Endothelial cell of umbilical vein (primary cell): ENCODE measurements at regions not wholly inside any gene's neighbourhood (a gene's known extent, or its start where the extent isn't known, plus 50 kb on each side); places are given as distances from the start of the nearest gene placed in this dataset.

Experiments used
- POLR2AphosphoS5 ChIP-seq: IDR thresholded peaks from 2 replicates; pipeline ENCODE4 v1.6.1; 2012; ENCODE audit warnings: low read depth, mild to moderate bottlenecking, control low read depth, low read length, moderate library complexity; ENCODE audit not compliant: insufficient read depth
- TF ChIP-seq, protein P1 (sequence below), 2 donors: IDR thresholded peaks; 1 replicate in 1 of 2; 2 replicates in 1 of 2; pipeline ENCODE4 v1.5.1; 2011; ENCODE audit warnings: low read length in 2 of 2, mild to moderate bottlenecking in 2 of 2, moderate library complexity in 2 of 2, control low read depth in 1 of 2, inconsistent platforms in 1 of 2, low read depth in 1 of 2; ENCODE audit not compliant: insufficient read depth in 1 of 2; ENCODE audit errors: extremely low read depth in 1 of 2

DNA sequence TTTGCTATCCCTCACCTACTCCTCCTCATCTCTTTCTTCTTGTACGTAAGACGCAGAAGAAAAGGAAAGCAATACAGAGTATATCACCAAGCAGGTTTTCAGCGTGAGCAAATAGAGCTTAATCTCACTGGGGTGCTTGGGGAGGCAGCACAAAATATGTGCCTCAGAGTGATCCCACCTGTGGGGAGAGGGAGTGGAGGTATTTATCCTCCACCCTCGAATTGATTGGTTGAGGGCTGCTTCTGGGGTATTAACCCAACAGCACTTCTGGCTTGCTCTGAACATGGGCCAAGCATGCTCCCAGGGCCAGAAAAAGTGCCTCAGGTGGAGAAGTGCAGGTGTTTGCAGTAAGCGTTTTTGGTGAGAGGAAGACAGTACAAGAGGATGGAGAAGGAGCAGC is 78.5 kb upstream of the EYA2 start:
- TF ChIP-seq, protein P1, sequence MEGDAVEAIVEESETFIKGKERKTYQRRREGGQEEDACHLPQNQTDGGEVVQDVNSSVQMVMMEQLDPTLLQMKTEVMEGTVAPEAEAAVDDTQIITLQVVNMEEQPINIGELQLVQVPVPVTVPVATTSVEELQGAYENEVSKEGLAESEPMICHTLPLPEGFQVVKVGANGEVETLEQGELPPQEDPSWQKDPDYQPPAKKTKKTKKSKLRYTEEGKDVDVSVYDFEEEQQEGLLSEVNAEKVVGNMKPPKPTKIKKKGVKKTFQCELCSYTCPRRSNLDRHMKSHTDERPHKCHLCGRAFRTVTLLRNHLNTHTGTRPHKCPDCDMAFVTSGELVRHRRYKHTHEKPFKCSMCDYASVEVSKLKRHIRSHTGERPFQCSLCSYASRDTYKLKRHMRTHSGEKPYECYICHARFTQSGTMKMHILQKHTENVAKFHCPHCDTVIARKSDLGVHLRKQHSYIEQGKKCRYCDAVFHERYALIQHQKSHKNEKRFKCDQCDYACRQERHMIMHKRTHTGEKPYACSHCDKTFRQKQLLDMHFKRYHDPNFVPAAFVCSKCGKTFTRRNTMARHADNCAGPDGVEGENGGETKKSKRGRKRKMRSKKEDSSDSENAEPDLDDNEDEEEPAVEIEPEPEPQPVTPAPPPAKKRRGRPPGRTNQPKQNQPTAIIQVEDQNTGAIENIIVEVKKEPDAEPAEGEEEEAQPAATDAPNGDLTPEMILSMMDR (IDR thresholded peaks at IDR 0.05; ENCODE audit: extremely low read depth in 1 of 2, insufficient read depth in 1 of 2, low read depth in 1 of 2, low read length in 2 of 2): no peak
- TF ChIP-seq POLR2AphosphoS5: no peak
